GM12875 (cell line): ENCODE measurements at regions not wholly inside any gene's neighbourhood (a gene's known extent, or its start where the extent isn't known, plus 50 kb on each side); places are given as distances from the start of the nearest gene placed in this dataset.

Experiments
- H3K4me3 ChIP-seq: one replicate; pipeline ENCODE4 v1.5.1; 2011; ENCODE audit warnings: low read depth, low read length, control low read depth
- TF ChIP-seq, protein P1 (sequence below): IDR thresholded peaks from 2 replicates; pipeline ENCODE4 v1.5.1; 2011; ENCODE audit warnings: low read depth, mild to moderate bottlenecking, control low read depth, inconsistent platforms, low read length, moderate library complexity, borderline replicate concordance; ENCODE audit not compliant: insufficient read depth

- TF ChIP-seq, protein P1, sequence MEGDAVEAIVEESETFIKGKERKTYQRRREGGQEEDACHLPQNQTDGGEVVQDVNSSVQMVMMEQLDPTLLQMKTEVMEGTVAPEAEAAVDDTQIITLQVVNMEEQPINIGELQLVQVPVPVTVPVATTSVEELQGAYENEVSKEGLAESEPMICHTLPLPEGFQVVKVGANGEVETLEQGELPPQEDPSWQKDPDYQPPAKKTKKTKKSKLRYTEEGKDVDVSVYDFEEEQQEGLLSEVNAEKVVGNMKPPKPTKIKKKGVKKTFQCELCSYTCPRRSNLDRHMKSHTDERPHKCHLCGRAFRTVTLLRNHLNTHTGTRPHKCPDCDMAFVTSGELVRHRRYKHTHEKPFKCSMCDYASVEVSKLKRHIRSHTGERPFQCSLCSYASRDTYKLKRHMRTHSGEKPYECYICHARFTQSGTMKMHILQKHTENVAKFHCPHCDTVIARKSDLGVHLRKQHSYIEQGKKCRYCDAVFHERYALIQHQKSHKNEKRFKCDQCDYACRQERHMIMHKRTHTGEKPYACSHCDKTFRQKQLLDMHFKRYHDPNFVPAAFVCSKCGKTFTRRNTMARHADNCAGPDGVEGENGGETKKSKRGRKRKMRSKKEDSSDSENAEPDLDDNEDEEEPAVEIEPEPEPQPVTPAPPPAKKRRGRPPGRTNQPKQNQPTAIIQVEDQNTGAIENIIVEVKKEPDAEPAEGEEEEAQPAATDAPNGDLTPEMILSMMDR, result no peak
- H3K4me3 ChIP-seq, result no peak overlapping the region
These were observed 52.0 kb downstream of the LRATD1 start for GRCh38 chr2:14684516-14684915.

GRCh38 chr2:14690926-14691325, 58.4 kb downstream of the LRATD1 start:
- TF ChIP-seq, protein P1, result no peak

DNA sequence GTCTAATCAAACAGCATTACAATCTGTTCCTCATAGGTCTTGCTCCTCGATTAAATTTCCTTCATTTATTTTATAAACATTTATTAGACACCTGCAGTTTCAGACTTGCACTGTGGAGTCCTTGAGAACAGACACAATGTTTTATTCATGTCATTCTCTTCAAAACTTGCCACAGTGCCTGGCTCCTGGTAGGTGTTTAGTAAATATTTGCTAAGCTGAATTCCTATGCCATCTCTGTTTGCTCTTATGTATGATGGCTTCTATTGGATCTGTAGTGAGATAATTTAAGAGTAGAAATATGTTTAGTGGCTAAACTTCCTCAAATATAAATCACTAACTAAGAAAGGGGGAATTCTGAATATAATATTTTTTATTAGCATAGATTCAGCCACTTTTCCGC, 61.4 kb downstream of the LRATD1 start:
- no peak overlapping the region for H3K4me3 ChIP-seq
- TF ChIP-seq, protein P1, result no peak

More at GRCh38 chr2:14690926-14691325, 58.4 kb downstream of the LRATD1 start:
- no peak overlapping the region for H3K4me3 ChIP-seq

DNA sequence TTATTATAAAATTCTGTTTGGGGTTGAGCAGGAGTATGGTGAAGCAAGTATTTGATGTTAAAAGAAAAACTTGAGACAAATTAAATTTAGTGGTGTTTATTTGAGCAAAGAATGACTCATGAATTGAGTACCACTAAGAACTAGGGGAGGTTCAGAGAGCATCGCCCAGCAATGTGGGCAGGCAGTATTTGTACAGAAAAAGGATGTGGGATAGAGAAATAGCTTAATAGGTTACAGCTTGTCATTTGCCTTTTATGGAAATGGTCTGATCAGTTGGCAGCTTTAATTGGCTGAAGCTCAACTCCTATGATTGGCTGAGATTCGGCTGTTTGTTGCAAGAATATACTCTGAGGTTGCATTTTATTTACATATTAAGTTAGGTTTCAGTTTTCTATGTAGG, 68.2 kb downstream of the LRATD1 start:
- TF ChIP-seq, protein P1, result no peak
- H3K4me3 ChIP-seq, result no peak overlapping the region

GRCh38 chr2:14702258-14702657, 69.7 kb downstream of the LRATD1 start:
- TF ChIP-seq, protein P1, result no peak
- H3K4me3 ChIP-seq, result no peak overlapping the region

DNA sequence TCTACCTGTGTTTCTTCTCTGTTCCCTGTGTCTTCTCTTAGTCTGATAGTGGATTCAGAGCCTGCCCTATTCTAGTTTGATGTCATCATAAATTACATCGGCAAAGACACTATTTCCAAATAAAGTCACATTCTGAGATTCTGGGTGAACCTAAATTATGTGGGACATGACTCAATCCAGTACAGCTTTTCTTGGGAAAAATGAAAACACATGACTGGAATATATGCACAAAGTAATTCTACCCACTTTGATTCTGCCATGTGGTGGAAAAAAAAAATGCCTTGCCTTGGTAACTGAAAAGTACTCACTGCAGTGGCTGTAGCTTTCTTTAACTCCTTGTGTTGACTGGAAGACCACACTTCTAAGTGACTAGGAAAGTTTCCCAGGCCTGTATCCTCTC, 73.7 kb downstream of the LRATD1 start:
- H3K4me3 ChIP-seq, result no peak overlapping the region
- TF ChIP-seq, protein P1, result no peak

GRCh38 chr2:14712111-14712510, 79.6 kb downstream of the LRATD1 start:
- TF ChIP-seq, protein P1, result no peak
- H3K4me3 ChIP-seq, result no peak overlapping the region
